HG03460 (cell line): ENCODE measurements at regions not wholly inside any gene's neighbourhood (a gene's known extent, or its start where the extent isn't known, plus 50 kb on each side); places are given as distances from the start of the nearest gene placed in this dataset.

Source experiments
- ATAC-seq: cut with Tn5 transposase; IDR thresholded peaks from one replicate; pipeline ENCODE4 v1.9.1; 2021; ENCODE audit not compliant: unreplicated experiment

DNA sequence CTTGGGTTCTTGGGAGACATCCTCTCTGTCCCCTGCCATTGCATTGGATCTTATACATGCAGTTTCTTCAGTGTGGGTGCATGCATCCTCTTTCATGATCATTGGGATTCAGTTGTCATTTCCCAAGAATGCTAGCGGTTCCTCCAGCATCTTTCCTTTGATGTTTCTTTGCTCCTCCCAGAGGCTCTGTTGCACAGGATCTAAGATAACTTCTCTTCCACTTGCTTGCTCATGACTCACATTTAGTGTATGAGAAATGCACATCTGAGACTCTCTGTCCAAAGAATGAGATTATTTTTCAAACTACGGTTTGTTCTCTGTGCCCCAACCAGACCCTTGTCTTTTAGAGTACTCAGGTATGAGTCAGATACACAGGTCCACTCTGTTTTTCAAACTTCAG is 197.1 kb downstream of the NDFIP2 start:
- no peak for ATAC-seq

- no peak for ATAC-seq
These were observed 195.1 kb downstream of the NDFIP2 start for GRCh38 chr13:79675931-79676660.

DNA sequence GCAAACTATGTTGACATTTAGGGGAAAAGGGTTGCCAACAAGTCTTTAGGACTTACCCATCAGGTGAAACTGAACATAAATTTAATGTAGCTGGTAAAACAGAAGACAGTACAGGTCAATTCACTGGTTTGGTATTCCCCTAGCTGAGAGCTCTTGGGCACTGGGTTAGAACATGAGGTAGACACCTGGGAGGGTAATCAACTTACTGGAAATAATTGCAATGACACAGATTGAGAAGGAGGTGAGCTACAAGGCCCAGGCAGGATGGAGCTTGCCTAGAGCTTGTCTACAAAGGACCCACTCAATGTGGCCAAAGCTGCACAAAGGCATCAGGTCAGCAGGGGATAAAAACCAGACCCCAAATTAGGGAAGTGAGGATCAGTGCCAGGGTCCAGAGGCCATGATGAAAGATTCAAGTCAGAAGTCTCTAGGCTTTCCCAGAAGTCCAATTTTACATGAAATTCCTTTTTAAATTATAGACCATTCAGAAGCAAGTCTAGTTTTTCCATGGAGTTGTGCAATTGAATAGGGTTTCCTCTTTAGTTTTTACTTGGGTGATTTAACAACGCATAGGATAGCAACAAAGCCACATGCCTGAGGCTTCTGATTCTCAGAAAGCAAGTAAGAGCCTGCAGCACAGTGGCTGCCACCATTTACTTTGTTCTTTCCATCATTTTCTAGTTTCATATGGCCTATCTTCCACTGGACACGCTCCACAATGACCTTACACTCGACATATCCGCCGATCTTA is 194.0 kb downstream of the NDFIP2 start:
- ATAC-seq: no peak

- no peak for ATAC-seq
These were observed 193.0 kb downstream of the NDFIP2 start for GRCh38 chr13:79673993-79674377.

DNA sequence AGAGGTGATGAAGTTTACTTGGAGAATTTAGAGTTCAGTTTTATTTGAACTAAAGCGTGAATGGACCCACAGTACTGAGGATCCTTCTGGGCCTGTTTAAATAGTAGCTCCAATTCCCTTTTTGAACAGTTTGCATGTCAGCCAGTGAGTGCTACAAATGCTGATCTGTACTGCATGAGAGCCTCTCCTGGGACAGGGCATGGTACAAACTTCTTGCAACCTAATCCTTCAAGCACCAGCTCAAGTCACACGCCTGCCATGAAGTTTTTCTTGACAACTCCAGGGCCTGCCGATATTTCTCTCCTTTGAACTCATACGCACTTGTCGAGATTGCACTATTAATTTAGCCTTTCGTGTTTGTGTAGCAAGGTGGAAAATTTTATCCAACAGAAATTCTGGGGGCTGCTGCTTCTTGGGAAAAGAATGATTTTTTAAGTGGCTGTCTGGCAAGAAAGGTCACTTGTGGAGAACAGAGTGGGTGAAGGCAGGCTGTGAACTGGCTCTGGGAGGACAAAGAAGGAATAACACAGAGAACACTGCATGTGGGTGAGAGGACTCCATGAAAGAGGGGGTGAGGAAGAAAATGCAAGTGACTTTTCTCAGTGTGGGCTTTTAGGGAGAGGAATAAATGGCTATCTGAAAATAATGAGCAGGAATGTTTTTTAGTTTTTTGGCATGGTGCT is 192.5 kb downstream of the NDFIP2 start:
- no peak for ATAC-seq

- ATAC-seq: no peak
These were observed 190.5 kb downstream of the NDFIP2 start for GRCh38 chr13:79671420-79671819.

- no peak for ATAC-seq
These were observed 187.3 kb downstream of the NDFIP2 start for GRCh38 chr13:79668201-79668752.

- no peak for ATAC-seq
These were observed 186.8 kb downstream of the NDFIP2 start for GRCh38 chr13:79667771-79668170.

DNA sequence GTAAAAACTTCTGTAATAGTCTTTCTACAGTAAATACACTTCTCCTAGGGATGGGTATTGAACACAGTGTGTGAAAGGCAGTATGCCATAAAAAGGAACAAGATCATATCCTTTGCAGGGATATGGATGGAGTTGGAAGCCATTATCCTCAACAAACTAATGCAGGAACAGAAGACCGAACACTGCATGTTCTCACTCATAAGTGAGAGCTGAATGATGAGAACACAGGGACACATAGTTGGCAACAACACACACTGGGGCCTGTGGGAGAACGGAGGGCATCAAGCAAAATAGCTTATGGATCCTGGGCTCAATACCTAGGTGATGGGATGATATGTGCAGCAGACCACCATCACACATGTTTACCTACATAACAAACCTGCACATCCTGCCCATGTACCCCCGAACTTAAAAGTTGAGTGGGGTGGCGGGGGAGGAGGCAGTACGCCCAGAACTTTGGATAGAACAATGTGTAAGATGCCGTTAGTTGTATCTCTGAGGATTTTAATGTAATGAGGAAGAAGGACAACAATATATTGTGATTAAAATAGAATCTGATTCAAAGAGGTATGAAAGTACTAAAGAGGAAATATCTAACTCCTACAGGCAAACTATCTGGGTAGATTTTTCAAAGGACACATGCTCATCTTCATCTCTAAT is 183.2 kb downstream of the NDFIP2 start:
- ATAC-seq: no peak

- ATAC-seq: no peak
These were observed 182.5 kb downstream of the NDFIP2 start for GRCh38 chr13:79663435-79663834.

- no peak for ATAC-seq
These were observed 181.9 kb downstream of the NDFIP2 start for GRCh38 chr13:79662882-79663281.

DNA sequence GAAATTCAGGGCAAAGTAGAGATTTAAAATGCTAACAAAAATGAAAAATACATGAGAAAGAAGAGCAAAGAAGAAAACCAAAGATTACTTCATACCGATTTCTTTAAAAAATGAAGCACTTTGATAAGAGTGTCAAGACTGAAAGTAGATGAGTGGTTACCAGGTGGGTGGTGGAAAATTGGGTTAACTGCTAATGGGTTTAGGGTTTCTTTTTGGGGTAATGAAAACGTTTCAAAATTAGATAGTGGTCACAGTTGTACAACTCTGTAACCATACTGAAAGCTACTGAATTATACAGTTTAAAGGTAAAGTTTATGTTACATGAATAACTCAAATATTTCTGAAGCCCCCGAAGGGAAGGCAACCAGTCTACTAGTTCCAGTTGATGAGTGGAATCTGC is 179.4 kb downstream of the NDFIP2 start:
- ATAC-seq: no peak

GRCh38 chr13:79659121-79659521 is 178.2 kb downstream of the NDFIP2 start:
- no peak for ATAC-seq

- ATAC-seq: no peak
These were observed 177.5 kb downstream of the NDFIP2 start for GRCh38 chr13:79658333-79658975.

DNA sequence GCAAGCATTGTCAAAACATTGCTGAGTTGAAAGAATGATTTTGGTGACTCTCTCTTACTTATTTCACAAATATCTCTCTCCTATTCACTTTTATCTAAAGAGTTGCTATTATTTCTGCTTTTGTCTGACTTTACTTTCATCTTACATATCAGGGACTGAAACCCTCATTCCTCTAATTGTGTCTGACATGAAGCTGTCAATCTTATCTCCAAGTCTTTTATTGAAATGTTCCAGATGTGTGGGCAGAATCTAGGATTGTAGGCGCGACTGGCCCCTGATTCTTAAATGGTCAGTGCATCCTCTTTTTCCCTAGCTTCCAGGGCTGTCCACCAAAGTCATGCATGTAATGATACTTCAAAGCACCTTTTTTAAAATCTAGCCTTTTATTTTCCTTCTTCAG is 174.6 kb downstream of the NDFIP2 start:
- no peak for ATAC-seq

GRCh38 chr13:79654520-79654919 is 173.6 kb downstream of the NDFIP2 start:
- no peak for ATAC-seq

DNA sequence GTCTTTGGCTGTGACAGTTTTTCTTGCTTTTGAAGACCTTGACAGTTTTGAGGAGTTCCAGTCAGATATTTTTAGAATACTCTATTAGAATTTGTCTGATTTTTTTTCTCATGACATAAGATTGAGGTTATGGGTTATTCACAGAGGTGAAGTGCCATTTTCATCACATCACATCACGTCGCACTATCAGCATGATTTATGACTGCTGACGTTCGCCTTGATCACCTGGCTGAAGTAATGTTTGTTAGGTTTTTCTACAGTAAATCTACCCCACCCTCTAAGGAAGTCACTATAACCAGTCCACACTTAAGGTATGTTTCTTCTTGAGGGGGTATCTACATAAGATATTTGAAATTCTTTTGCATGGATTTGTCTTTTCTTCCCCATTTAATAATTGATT is 169.7 kb downstream of the NDFIP2 start:
- ATAC-seq: no peak

DNA sequence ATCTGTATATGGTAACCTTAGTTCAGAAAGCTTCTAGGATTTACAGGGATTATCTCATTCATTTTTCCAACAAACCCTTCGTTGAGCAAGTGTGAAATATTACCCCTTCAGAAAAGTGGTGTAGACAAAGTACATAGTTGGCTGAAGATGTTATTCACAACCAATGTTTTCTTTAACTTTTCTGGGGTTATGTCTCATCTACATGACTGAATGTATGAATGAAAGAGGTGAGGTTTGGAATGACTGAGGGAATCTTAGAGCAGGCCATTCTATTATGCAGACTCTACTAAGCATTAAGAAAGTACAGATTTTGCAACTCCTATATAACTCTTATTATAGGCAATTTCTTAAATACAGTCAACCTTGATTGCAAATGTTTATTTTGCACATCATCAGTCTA is 167.2 kb downstream of the NDFIP2 start:
- no peak for ATAC-seq

DNA sequence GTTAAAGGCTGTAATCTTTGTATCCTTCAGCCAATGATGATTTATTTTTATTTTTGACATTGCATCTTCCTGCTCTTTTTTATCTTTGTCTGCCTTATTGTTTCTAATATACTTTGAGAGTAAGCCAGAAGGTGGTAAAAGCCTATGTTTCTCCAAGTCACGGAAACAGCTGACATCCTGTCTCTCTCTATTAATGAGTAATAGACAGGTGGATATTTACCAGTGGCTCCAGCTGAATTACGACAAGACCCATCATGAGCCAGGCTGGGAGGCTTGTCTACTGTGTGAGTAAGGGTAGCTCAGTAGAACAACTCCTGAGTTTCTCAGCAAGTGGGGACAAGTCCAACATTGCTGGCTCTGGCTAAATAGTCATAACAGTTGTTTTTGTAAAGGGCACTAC is 166.6 kb downstream of the NDFIP2 start:
- ATAC-seq: no peak

GRCh38 chr13:79646880-79647279 is 165.9 kb downstream of the NDFIP2 start:
- no peak for ATAC-seq

- no peak for ATAC-seq
These were observed 164.6 kb downstream of the NDFIP2 start for GRCh38 chr13:79645569-79645968.
